HEK293T (cell line): ENCODE measurements at regions not wholly inside any gene's neighbourhood (a gene's known extent, or its start where the extent isn't known, plus 50 kb on each side); places are given as distances from the start of the nearest gene placed in this dataset.
"Not testable (repeated sequence)": the region's sequence is repeated elsewhere in the genome, so short reads cannot be mapped to it uniquely, and the experiment has no call there.

Experiments
- CTCF ChIA-PET: fragments of 350-600 bp; formaldehyde crosslinking; extraction: SDS; loops from one replicate; lab custom pipeline; 2021; ENCODE audit warnings: antibody characterized with exemption, inconsistent platforms; lab: Yijun Ruan, JAX
- POLR2A ChIA-PET: fragments of 350-600 bp; formaldehyde crosslinking; extraction: SDS; loops from one replicate; lab custom pipeline; 2020; ENCODE audit warnings: antibody characterized with exemption, inconsistent platforms; lab: Yijun Ruan, JAX
- DNase-seq: peaks from one replicate; pipeline ENCODE4 v3.0.0; 2012; ENCODE audit warnings: mixed read lengths; ENCODE audit errors: extremely low spot score
- ARNT ChIP-seq: fragments of 450-650 bp; IDR thresholded peaks from 2 replicates; pipeline ENCODE4 v1.6.1; 2017; ENCODE audit warnings: mild to moderate bottlenecking
- BHLHE40 ChIP-seq: fragments of 450-650 bp; IDR thresholded peaks from 2 replicates; pipeline ENCODE4 v1.6.1; 2016; ENCODE audit warnings: mild to moderate bottlenecking, moderate library complexity, borderline replicate concordance
- CTBP1 ChIP-seq: fragments of 450-650 bp; IDR thresholded peaks from 2 replicates; pipeline ENCODE4 v1.6.1; 2016; ENCODE audit warnings: borderline replicate concordance
- ELF4 ChIP-seq: fragments of 450-650 bp; IDR thresholded peaks from 2 replicates; pipeline ENCODE4 v1.6.1; 2017; ENCODE audit warnings: antibody characterized with exemption
- FOXA1 ChIP-seq: fragments of 450-650 bp; IDR thresholded peaks from 2 replicates; pipeline ENCODE4 v1.6.1; 2016; ENCODE audit warnings: mild to moderate bottlenecking
- FOXK2 ChIP-seq: fragments of 450-650 bp; IDR thresholded peaks from 2 replicates; pipeline ENCODE4 v1.6.1; 2016; ENCODE audit warnings: mild to moderate bottlenecking
- FOXM1 ChIP-seq: fragments of 450-650 bp; IDR thresholded peaks from 2 replicates; pipeline ENCODE4 v1.6.1; 2017; ENCODE audit warnings: mild to moderate bottlenecking, borderline replicate concordance
- HDGF ChIP-seq: fragments of 450-650 bp; IDR thresholded peaks from 2 replicates; pipeline ENCODE4 v1.6.1; 2017; ENCODE audit warnings: antibody characterized with exemption, borderline replicate concordance
- L3MBTL2 ChIP-seq: fragments of 450-650 bp; conservative IDR thresholded peaks from 2 replicates; pipeline ENCODE4 v1.6.1; 2016; ENCODE audit warnings: mild to moderate bottlenecking
- LEF1 ChIP-seq: fragments of 450-650 bp; IDR thresholded peaks from 2 replicates; pipeline ENCODE4 v1.6.1; 2017; ENCODE audit warnings: mild to moderate bottlenecking, borderline replicate concordance
- NFRKB ChIP-seq: fragments of 450-650 bp; IDR thresholded peaks from 2 replicates; pipeline ENCODE4 v1.6.1; 2016; ENCODE audit warnings: mild to moderate bottlenecking, moderate library complexity
- PKNOX1 ChIP-seq: fragments of 450-650 bp; IDR thresholded peaks from 2 replicates; pipeline ENCODE4 v1.6.1; 2016
- SP1 ChIP-seq: fragments of 450-650 bp; IDR thresholded peaks from 2 replicates; pipeline ENCODE4 v1.6.1; 2017
- SUZ12 ChIP-seq: fragments of 450-650 bp; IDR thresholded peaks from 2 replicates; pipeline ENCODE4 v1.6.1; 2016; ENCODE audit warnings: mild to moderate bottlenecking
- TARDBP ChIP-seq: fragments of 450-650 bp; IDR thresholded peaks from 2 replicates; pipeline ENCODE4 v1.6.1; 2016
- ZNF384 ChIP-seq: fragments of 450-650 bp; IDR thresholded peaks from 2 replicates; pipeline ENCODE4 v1.6.1; 2016

GRCh38 chr11:42870480-42870879, 441.3 kb upstream of the API5 start:
- TF ChIP-seq LEF1 (no peak), L3MBTL2 (no peak), CTBP1 (no peak), ARNT (no peak), NFRKB (no peak), BHLHE40 (no peak), PKNOX1 (no peak), SUZ12 (no peak), ELF4 (no peak), ZNF384 (no peak), FOXK2 (no peak), TARDBP (no peak)
- CTCF ChIA-PET = no interaction called here
- POLR2A ChIA-PET = no interaction called here

DNA sequence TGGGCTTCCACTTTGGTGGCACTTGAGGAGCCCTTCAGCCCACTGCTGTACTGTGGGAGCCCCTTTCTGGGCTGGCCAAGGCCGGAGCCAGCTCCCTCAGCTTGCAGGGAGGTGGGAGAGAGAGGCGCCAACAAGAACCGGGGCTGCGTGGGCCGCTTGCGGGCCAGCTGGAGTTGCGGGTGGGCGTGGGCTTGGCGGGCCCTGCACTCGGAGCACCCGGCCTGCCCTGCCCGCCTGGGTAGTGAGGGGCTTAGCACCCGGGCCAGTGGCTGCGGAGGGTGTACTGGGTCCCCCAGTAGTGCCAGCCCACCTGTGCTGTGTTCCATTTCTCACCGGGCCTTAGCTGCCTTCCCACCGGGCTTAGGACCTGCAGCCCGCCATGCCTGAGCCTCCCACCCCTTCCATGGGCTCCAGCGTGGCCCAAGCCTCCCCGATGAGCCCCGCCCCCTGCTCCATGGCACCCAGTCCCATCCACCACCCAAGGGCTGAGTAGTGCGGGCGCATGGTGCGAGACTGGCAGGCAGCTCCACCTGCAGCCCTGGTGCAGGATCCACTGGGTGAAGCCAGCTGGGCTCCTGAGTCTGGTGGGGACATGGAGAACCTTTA, 437.9 kb upstream of the API5 start:
- POLR2A ChIA-PET, CTCF ChIA-PET, DNase-seq: not testable (repeated sequence)

More at GRCh38 chr11:42870480-42870879, 441.3 kb upstream of the API5 start:
- no peak for DNase-seq

- DNase-seq, CTCF ChIA-PET, POLR2A ChIA-PET: not testable (repeated sequence)
Measured at GRCh38 chr11:42881335-42881734, 430.5 kb upstream of the API5 start.

- ChIA-PET POLR2A (no interaction called here), CTCF (no interaction called here)
- DNase-seq = no peak
- TF ChIP-seq TARDBP (no peak), L3MBTL2 (no peak), SUZ12 (no peak), ZNF384 (no peak), FOXA1 (no peak), FOXM1 (no peak)
Measured at GRCh38 chr11:42890773-42891172, 421.0 kb upstream of the API5 start.

- no peak for DNase-seq
- CTCF ChIA-PET = no interaction called here
- POLR2A ChIA-PET = no interaction called here
- TF ChIP-seq CTBP1 (no peak), ZNF384 (no peak), FOXM1 (no peak), PKNOX1 (no peak), SP1 (no peak), ELF4 (no peak), FOXA1 (no peak), LEF1 (no peak), FOXK2 (no peak), SUZ12 (no peak), L3MBTL2 (no peak), NFRKB (no peak), TARDBP (no peak), ARNT (no peak), BHLHE40 (no peak), HDGF (no peak)
Measured at GRCh38 chr11:42901084-42901483, 410.7 kb upstream of the API5 start.

DNA sequence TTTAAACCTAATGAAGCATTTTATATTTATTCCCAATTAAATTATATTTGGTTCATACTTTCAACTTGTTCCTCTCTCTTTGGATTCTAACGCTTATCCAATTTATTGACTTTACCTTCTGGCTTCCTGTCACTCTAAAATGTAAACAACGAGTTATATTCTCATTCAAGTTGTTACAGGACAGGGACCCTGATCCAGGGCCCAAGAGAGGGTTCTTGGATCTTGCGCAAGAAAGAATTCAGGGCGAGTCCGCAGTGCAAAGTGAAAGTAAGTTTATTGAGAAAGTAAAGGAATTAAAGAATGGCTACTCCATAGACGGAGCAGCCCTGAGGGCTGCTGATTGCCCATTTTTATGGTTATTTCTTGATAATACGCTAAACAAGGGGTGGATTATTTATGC, 405.6 kb upstream of the API5 start:
- TF ChIP-seq FOXK2 (no peak), BHLHE40 (no peak), LEF1 (no peak), NFRKB (no peak), L3MBTL2 (no peak), PKNOX1 (no peak), TARDBP (no peak)
- DNase-seq = no peak
- ChIA-PET CTCF (no interaction called here), POLR2A (no interaction called here)

- TF ChIP-seq NFRKB (no peak), CTBP1 (no peak), PKNOX1 (no peak), SUZ12 (no peak), FOXA1 (no peak), L3MBTL2 (no peak), BHLHE40 (no peak)
- ChIA-PET POLR2A (no interaction called here), CTCF (no interaction called here)
- DNase-seq = no peak
Measured at GRCh38 chr11:42913731-42914130, 398.1 kb upstream of the API5 start.
